ENCODE measurements at regions not wholly inside any gene's neighbourhood (a gene's known extent, or its start where the extent isn't known, plus 50 kb on each side); places are given as distances from the start of the nearest gene placed in this dataset.

- intact Hi-C loops (cut with micrococcal nuclease; ENCODE audit: unreplicated experiment): no loop called here
- H3K27me3 ChIP-seq (ENCODE audit: control insufficient read depth in 1 of 2, insufficient read depth in 2 of 2, low read length in 2 of 2): no peaks in the 10 kb centered on the region
- ChIA-PET POLR2A (no interaction called here), CTCF (ENCODE audit: low intra/inter-chr PET ratio, low total read pairs) (no interaction called here)
- H4K20me1 ChIP-seq (ENCODE audit: insufficient read depth, low read length): no peaks in the 10 kb centered on the region
- DNase-seq (ENCODE audit: low spot score): no peak
- no peak for FAIRE-seq
- no peaks in the 10 kb centered on the region for H3K9me3 ChIP-seq (ENCODE audit: low read length)
- ATAC-seq: no peak
- BruUV-seq (replicated peaks): no TSS peak
- no peaks in the 10 kb centered on the region for H3K79me2 ChIP-seq (ENCODE audit: insufficient read depth, low read length)
- no peak for TF ChIP-seq SMAD3 (CRISPR knock-in tag; IDR thresholded peaks at IDR 0.05)
- TF ChIP-seq SUZ12 (IDR thresholded peaks at IDR 0.05; ENCODE audit: low read depth, low read length): no peak
- no peak for TF ChIP-seq EEA1 (CRISPR knock-in tag; IDR thresholded peaks at IDR 0.05; ENCODE audit: borderline replicate concordance)
- no peak for TF ChIP-seq HMGXB4 (CRISPR knock-in tag; IDR thresholded peaks at IDR 0.05; ENCODE audit: borderline replicate concordance in 1 of 2, low read depth in 1 of 2)
- TF ChIP-seq ZNF468 (CRISPR knock-in tag; IDR thresholded peaks at IDR 0.05): no peak
- TF ChIP-seq JARID2 (CRISPR knock-in tag; IDR thresholded peaks at IDR 0.05; ENCODE audit: insufficient replicate concordance): no peak
- TF ChIP-seq HDAC1 (CRISPR knock-in tag; IDR thresholded peaks at IDR 0.05): no peak
- no peak for TF ChIP-seq PTBP1 (IDR thresholded peaks at IDR 0.05; ENCODE audit: low read depth, low read length, poor library complexity, severe bottlenecking)
- no peak for TF ChIP-seq ZBTB39 (CRISPR knock-in tag; IDR thresholded peaks at IDR 0.05)
- no peak for TF ChIP-seq HNF4A (CRISPR knock-in tag; IDR thresholded peaks at IDR 0.05)
- no peak for TF ChIP-seq RARA (CRISPR knock-in tag; IDR thresholded peaks at IDR 0.05)
- no peak for TF ChIP-seq NR3C1 (CRISPR knock-in tag; IDR thresholded peaks at IDR 0.05)
- no peak for TF ChIP-seq ZNF614 (CRISPR knock-in tag; IDR thresholded peaks at IDR 0.05; ENCODE audit: borderline replicate concordance)
- TF ChIP-seq PREB (CRISPR knock-in tag; IDR thresholded peaks at IDR 0.05): no peak
- TF ChIP-seq MTF2 (CRISPR knock-in tag; IDR thresholded peaks at IDR 0.05; ENCODE audit: borderline replicate concordance): no peak
- no peak for TF ChIP-seq GFI1 (CRISPR knock-in tag; IDR thresholded peaks at IDR 0.05; ENCODE audit: borderline replicate concordance)
- TF ChIP-seq GRHL1 (CRISPR knock-in tag; conservative IDR thresholded peaks at IDR 0.05): no peak
- TF ChIP-seq FOSL2 (CRISPR knock-in tag; IDR thresholded peaks at IDR 0.05): no peak
- no peak for TF ChIP-seq ZFP1 (CRISPR knock-in tag; IDR thresholded peaks at IDR 0.05)
- no peak for TF ChIP-seq SAP130 (CRISPR knock-in tag; IDR thresholded peaks at IDR 0.05; ENCODE audit: low read depth)
- no peak overlapping the region for H2AFZ ChIP-seq (ENCODE audit: low read length)
- WGBS (ENCODE audit: low lambda C conversion rate): under 1% methylated on average over 4 of the region's 4 CpGs
- no peak overlapping the region for H3K27ac ChIP-seq (ENCODE audit: extremely low read length, insufficient read depth, low read length)
- H3K36me3 ChIP-seq (replicated peaks in 1 of 2; ENCODE audit: control insufficient read depth in 1 of 2, insufficient read depth in 2 of 2, low read length in 2 of 2): no peaks in the 10 kb centered on the region
- in situ Hi-C loops (cut with HindIII; ENCODE audit: extremely low pct_ligation_motif_present, low pct_unique_long_range_greater_than_20kb): no loop called here
- no peaks in the 10 kb centered on the region for H3K4me1 ChIP-seq (ENCODE audit: insufficient read depth, low read length)
- no peak overlapping the region for H3K4me2 ChIP-seq (ENCODE audit: low read depth, low read length)
- H3K9ac ChIP-seq (ENCODE audit: insufficient read depth, low read depth, low read length): no peak overlapping the region
- H3K4me3 ChIP-seq (replicated peaks in 1 of 3; ENCODE audit: insufficient read depth in 1 of 3, low read depth in 2 of 3, low read length in 3 of 3): no peak overlapping the region
These were observed 775.9 kb downstream of the CENPC start for GRCh38 chr4:66769441-66769840.

Measured in HepG2 (cell line).